GM18517 (cell line): ENCODE measurements at regions not wholly inside any gene's neighbourhood (a gene's known extent, or its start where the extent isn't known, plus 50 kb on each side); places are given as distances from the start of the nearest gene placed in this dataset.

Source experiments
- ATAC-seq: cut with Tn5 transposase; IDR thresholded peaks from one replicate; pipeline ENCODE4 v1.9.1; 2021; ENCODE audit warnings: mild to moderate bottlenecking, moderate library complexity; ENCODE audit not compliant: unreplicated experiment

DNA sequence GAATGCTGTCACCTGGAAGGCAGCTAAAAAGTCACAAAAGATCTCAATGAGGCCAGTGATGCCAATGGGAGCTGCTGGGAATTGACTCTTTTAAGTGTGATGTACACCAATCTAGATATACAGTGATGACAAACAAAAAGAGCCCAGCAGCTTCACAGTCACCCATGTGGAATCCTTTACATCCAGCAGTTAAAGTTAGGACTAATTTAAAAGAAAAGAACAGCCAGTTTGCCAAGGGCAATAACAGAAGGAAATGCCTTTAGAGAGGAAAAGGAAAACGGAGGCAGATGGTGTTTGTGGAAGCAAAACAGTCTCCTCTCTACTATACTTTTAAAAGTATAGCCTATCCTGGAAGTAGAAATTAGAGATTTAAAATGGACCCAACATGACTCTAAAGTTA, 873.5 kb downstream of the EPHA7 start:
- no peak for ATAC-seq

DNA sequence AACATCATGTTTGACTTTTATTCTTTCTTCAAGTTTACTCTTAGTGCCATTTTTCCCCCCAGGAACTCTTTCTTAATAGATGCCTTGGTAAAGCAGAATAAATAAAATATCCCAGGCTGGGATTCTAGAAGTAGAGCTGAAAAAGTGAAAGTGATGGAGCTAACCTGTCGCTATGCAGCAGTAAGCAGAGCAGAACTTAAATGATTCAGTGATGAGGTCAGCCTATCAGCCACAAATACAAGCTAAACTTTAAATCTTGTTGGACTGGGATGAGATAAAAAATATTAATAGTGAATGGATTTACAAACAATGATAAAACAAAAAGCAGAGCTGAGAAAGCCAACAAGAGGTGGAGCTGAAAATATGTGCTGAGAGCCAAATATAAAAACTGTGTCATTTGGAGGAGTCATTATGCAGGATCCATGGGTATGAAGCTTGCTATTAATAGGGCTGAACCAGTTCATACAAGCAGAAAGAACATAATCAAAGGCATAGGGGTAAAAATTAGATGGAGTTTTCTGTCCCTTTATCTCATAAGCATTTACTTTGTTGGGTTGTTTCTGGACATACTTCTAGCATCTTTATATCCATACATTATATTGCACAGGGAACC, 877.8 kb downstream of the EPHA7 start:
- ATAC-seq, result no peak

GRCh38 chr6:92538926-92539325, 880.4 kb downstream of the EPHA7 start:
- ATAC-seq, result no peak

DNA sequence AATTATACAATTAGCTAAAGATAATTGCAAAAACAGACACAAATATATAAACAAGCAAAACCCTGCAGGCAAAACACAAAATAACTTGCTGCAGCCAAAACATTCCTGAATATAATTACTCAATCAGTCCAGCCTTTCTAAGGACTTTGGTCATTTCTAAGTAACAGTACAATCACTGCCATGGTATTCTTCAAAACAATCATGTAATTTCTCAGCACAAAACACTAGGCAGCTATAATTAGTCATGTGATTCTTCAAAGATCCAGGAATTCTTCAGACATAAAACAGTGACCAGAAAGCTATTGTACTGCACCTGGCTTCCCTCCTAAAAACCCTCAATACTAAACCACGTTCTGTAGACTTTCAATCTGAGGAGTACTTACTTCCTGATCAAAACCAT, 881.1 kb downstream of the EPHA7 start:
- ATAC-seq, result no peak

DNA sequence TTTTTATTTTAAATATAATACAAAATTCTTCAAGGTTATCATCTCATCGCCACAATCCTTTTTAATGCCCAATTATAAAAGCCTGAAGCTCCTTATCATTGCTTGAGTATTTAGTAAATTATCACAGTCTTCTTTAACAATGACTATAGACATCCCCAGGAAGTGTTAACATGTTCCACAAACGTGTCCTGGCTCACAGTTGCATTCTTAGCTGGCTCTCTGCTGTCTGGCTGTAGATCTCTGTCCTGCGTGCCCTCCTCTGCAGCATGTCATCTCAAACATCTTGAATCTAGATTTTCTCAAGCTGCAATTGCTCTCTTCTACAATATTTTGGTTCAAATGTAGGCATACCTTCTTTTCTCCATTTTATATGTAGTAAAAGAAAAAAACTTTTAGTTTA, 885.2 kb downstream of the EPHA7 start:
- no peak for ATAC-seq

- ATAC-seq, result no peak
These were observed 896.8 kb downstream of the EPHA7 start for GRCh38 chr6:92522589-92522988.

DNA sequence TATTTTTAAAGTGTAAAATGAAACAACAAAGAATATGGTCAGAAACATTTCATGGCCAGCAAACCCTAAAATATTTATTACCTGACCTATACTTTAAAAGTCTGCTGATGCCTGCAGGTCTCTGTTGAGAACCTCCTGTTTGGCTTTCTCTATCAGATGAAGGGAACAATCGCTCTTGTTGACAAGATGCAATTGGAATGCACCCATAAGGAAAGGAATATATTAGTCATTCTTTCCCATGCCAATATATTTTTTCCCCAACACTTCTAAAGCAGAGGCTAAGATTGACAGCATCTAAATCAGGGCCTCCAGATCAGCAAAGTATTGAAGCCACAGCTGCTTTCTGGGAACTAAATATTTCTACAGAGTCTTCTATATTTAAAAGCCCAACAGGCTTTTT, 897.8 kb downstream of the EPHA7 start:
- no peak for ATAC-seq

DNA sequence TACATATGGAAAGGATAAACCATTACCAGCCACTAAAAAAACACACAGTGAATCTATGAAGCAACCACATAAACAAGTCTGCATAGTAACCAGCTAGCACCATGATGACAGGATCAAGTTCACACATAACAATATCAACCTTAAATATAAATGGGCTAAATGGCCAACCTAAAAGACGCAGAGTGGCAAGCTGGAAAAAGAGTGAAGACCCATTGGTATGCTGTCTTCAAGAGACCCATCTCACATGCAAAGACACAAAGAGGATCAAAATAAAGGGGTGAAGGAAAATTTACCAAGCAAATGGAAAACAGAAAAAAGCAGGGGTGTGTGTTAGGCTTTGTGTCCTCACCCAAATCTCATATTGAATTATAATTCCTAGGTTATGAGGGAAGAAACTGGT, 909.2 kb downstream of the EPHA7 start:
- no peak for ATAC-seq

DNA sequence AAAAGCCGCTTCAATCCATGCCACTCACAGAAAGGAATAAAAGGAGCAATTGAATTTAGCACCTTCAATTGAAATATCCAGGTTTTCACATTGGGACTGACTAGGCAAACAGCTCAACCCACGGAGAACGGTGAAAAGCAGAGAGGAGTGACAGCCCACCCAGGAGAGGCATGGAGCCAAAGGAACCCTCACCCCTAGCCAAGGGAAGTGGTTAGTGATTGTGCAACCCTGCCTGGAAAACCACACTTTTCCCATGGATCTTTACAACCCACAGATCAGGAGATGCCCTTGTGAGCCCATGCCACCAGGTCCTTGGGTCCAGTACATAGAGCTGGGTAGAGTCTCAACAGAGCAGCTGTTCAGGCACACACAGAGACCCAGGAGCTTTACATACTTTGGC, 911.8 kb downstream of the EPHA7 start:
- ATAC-seq, result no peak

DNA sequence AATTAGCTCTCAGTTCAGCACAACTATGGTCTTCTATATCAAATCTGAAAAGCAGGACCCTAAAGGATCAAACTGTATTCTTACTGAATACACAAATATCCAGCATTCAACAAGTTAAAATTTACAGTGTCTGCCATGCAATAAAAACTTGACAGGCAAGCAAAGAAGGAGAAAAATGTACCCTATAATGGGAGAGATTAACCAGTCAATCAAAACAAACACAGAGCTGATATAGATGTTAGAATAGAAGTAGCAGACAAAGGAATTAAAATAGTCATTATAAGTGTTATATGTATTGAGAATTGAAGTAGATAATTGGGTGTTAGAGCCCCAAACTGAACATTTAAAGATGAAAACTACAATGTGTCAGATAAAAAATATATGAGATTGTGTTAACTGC, 914.9 kb downstream of the EPHA7 start:
- ATAC-seq, result no peak

DNA sequence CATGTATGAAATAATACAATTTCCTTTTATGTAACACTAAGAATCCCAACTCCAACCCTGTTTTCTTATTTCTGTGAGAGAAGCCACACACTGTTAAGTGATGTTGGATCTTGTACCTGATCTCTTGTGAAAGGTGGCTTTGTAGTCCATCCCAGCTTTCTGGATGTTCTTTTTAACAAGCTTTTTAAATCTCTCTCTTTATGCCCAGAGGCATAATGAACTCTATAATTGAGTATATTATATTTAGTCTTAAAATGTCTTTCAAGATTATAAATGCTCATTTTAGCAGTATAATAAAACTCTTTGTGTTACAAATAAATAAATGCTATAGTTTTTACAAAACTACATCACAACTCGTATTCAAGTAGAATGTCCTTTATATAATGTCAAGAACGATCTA, 922.1 kb downstream of the EPHA7 start:
- no peak for ATAC-seq

- ATAC-seq, result no peak
These were observed 922.8 kb downstream of the EPHA7 start for GRCh38 chr6:92496527-92496926.

DNA sequence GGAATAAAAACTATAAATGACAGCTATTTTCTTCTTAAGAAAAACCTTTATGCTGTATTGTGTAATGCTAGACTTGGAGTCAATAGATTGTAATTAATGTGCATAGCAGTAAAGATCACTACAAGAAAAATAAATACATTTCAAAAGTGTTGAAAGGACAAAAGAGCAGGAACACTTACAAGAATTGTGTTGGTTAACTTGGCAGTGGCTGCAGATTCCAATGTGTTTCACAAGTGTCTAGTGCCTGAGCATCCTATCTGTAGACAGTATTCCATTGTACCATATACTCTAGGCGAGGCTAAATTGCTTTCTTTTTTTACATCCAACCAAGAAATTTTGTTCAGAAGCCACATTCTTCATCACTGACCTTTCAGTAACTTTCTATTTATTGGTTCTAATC, 924.1 kb downstream of the EPHA7 start:
- ATAC-seq, result no peak

DNA sequence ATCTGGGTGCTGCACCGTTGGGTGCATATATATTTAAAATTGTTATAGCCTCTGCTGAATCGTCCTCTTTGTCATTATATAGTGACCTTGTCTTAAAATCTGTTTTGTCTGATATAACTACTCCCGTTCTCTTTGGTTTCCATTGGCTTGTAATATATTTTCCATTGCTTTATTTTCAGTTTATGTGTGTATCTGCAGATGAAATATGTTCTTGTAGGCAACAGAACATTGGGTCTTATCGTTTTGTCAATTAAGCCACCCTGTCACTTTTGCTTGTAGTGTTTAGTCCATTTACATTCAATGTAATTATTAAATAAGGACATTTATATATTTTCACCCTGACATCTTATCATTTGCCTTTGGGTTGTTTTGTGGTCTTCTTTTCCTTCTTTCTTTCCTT, 933.9 kb downstream of the EPHA7 start:
- ATAC-seq, result no peak

GRCh38 chr6:92479831-92480230, 939.5 kb downstream of the EPHA7 start:
- no peak for ATAC-seq

DNA sequence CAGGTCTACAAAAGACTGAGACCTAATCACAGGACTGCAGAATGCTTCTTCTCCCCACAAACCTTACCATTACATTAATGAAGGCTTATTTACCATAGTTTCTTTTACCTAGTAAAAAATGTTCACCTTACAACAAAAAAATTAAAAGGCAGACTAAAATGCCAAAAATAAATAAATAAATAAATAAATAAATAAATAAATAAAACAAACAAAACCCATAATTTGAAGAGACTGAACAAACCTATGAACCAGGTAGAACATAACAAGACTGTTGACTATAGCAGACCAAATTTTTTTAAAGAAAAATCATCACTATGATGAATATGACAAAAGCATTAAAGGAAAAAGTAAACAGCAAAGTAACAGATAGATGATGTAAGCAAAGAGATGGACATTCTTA, 946.3 kb downstream of the EPHA7 start:
- ATAC-seq, result no peak

- ATAC-seq, result no peak
These were observed 950.1 kb downstream of the EPHA7 start for GRCh38 chr6:92469186-92469828.

- ATAC-seq, result no peak
These were observed 951.3 kb downstream of the EPHA7 start for GRCh38 chr6:92468066-92468465.

- no peak for ATAC-seq
These were observed 959.2 kb downstream of the EPHA7 start for GRCh38 chr6:92460133-92460532.

GRCh38 chr6:92459606-92460005, 959.8 kb downstream of the EPHA7 start:
- ATAC-seq, result no peak

- ATAC-seq, result no peak
These were observed 973.3 kb downstream of the EPHA7 start for GRCh38 chr6:92446052-92446451.

GRCh38 chr6:92433911-92434310, 985.4 kb downstream of the EPHA7 start:
- no peak for ATAC-seq

DNA sequence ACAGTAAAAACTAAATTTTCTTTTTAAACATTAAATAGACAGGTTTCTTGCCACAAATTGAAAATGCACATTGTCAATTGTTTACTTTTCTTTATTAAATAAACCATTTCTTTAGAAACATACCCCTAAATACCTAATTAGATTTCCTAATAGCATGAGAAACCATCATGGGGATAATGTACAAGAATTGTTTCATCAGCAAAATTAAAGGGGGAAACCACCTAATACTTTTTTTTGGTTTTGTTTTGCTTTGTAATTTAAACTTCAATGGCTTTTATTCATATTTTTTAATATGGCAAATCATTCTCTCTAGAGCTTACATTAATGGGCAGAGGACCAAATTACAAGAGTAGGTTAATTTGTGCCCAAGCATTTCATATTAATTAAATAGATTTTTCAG, 987.9 kb downstream of the EPHA7 start:
- ATAC-seq, result no peak
